ENCODE measurements at regions not wholly inside any gene's neighbourhood (a gene's known extent, or its start where the extent isn't known, plus 50 kb on each side); places are given as distances from the start of the nearest gene placed in this dataset.
"Not testable (repeated sequence)": the region's sequence is repeated elsewhere in the genome, so short reads cannot be mapped to it uniquely, and the experiment has no call there.

GRCh38 chr1:182331387-182331786, 60.2 kb downstream of the GLUL start:
- TF ChIP-seq POLR2AphosphoS5 (IDR thresholded peaks at IDR 0.05) = no peak
- TF ChIP-seq EP300 (IDR thresholded peaks at IDR 0.05) = no peak
- TF ChIP-seq POLR2A (IDR thresholded peaks at IDR 0.05) = no peak
- TF ChIP-seq CTCF (IDR thresholded peaks at IDR 0.05) = no peak
- WGBS, 2 donors = 91 to 93% methylated on average over 1 of the region's 1 CpG
- ATAC-seq (ENCODE audit: low FRiP score in 2 of 2) = no peak

GRCh38 chr1:182330303-182330702, 61.3 kb downstream of the GLUL start:
- no peaks in the 10 kb centered on the region for H3K4me1 ChIP-seq
- no peaks in the 10 kb centered on the region for H3K9me3 ChIP-seq
- no peaks in the 10 kb centered on the region for H3K27me3 ChIP-seq
- peak in 1 of 2 donors; percentile 40 for DNase-seq
- ATAC-seq (ENCODE audit: low FRiP score in 2 of 2) = peak in 1 of 2 donors; percentile 26
- H3K36me3 ChIP-seq = no peaks in the 10 kb centered on the region
- no peak overlapping the region for H3K27ac ChIP-seq
- TF ChIP-seq POLR2A (IDR thresholded peaks at IDR 0.05) = no peak
- no peak for TF ChIP-seq POLR2AphosphoS5 (IDR thresholded peaks at IDR 0.05)
- TF ChIP-seq EP300 (IDR thresholded peaks at IDR 0.05) = no peak
- no peak for TF ChIP-seq CTCF (IDR thresholded peaks at IDR 0.05)
- H3K4me3 ChIP-seq = no peak overlapping the region

More at GRCh38 chr1:182331387-182331786, 60.2 kb downstream of the GLUL start:
- no peaks in the 10 kb centered on the region for H3K9me3 ChIP-seq
- H3K27me3 ChIP-seq = no peaks in the 10 kb centered on the region
- H3K4me1 ChIP-seq = no peaks in the 10 kb centered on the region
- DNase-seq = no peak
- no peak overlapping the region for H3K27ac ChIP-seq
- H3K36me3 ChIP-seq = no peaks in the 10 kb centered on the region
- H3K4me3 ChIP-seq = no peak overlapping the region

DNA sequence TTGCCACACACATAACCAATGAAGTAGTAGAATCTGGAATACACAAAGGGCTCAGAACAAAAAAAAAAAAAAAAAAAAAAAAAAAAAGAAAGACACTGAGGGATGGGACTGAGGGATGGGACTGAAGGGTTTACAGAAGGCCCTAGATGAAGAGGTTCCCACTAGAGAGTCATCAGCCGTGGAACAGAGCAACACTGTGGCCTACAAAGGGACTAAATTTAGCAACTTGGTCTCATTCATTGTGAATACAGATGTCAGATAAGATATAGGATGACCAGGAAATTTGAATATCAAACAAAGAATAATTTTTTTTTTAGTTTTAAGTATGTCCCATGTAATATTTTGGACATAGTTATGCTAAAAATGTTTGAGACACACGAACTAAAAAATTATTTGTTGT, 62.1 kb downstream of the GLUL start:
- H3K27me3 ChIP-seq = no peaks in the 10 kb centered on the region
- ATAC-seq (ENCODE audit: low FRiP score in 2 of 2) (no peak), DNase-seq (no peak)
- WGBS, 2 donors = 82 to 84% methylated on average over 2 of the region's 2 CpGs
- H3K4me3 ChIP-seq = no peak overlapping the region
- no peaks in the 10 kb centered on the region for H3K4me1 ChIP-seq
- no peak overlapping the region for H3K27ac ChIP-seq
- TF ChIP-seq EP300 (IDR thresholded peaks at IDR 0.05) = no peak
- no peak for TF ChIP-seq POLR2A (IDR thresholded peaks at IDR 0.05)
- TF ChIP-seq POLR2AphosphoS5 (IDR thresholded peaks at IDR 0.05) = no peak
- no peak for TF ChIP-seq CTCF (IDR thresholded peaks at IDR 0.05)
- no peaks in the 10 kb centered on the region for H3K9me3 ChIP-seq
- no peaks in the 10 kb centered on the region for H3K36me3 ChIP-seq

- ATAC-seq (ENCODE audit: low FRiP score in 2 of 2) = no peak
- H3K9me3 ChIP-seq = no peaks in the 10 kb centered on the region
- TF ChIP-seq POLR2A (IDR thresholded peaks at IDR 0.05) (no peak), POLR2AphosphoS5 (IDR thresholded peaks at IDR 0.05) (no peak)
- WGBS, 2 donors = 96 to 97% methylated on average over 10 to 16 of the region's 16 CpGs
- DNase-seq = peak in 1 of 2 donors; percentile 46
- H3K36me3 ChIP-seq = no peaks in the 10 kb centered on the region
- H3K27me3 ChIP-seq = no peaks in the 10 kb centered on the region
- no peaks in the 10 kb centered on the region for H3K4me1 ChIP-seq
- no peak overlapping the region for H3K27ac ChIP-seq
- no peak overlapping the region for H3K4me3 ChIP-seq
Observed at GRCh38 chr1:182328591-182328990, 63.0 kb downstream of the GLUL start.

GRCh38 chr1:182325339-182325738, 66.3 kb downstream of the GLUL start:
- H3K4me1 ChIP-seq = no peaks in the 10 kb centered on the region
- TF ChIP-seq POLR2AphosphoS5 (IDR thresholded peaks at IDR 0.05) (no peak), CTCF (IDR thresholded peaks at IDR 0.05) (no peak), EP300 (IDR thresholded peaks at IDR 0.05) (no peak), POLR2A (IDR thresholded peaks at IDR 0.05) (no peak)
- no peaks in the 10 kb centered on the region for H3K9me3 ChIP-seq
- no peak overlapping the region for H3K27ac ChIP-seq
- H3K4me3 ChIP-seq = no peak overlapping the region
- ATAC-seq (ENCODE audit: low FRiP score in 2 of 2) (no peak), DNase-seq (no peak)
- no peaks in the 10 kb centered on the region for H3K36me3 ChIP-seq
- H3K27me3 ChIP-seq = no peaks in the 10 kb centered on the region
- 98 to 100% methylated on average over 2 of the region's 2 CpGs for WGBS, 2 donors

DNA sequence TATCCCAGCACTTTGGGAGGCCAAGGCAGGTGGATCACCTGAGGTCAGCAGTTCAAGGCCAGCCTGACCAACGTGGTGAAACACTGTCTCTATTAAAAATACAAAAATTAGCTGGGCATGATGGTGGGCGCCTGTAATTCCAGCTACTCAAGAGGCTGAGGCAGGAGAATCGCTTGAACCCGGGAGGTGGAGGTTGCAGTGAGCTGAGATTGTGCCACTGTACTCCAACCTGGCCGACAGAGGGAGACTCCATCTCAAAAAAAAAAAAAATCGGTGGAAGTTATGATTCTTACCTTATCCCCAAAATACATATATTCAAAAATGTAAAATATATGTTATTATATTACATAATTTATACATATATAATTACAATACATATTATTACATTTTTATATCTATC, 70.1 kb downstream of the GLUL start:
- DNase-seq; ATAC-seq (ENCODE audit: low FRiP score in 2 of 2); H3K36me3 ChIP-seq; H3K4me3 ChIP-seq; H3K27ac ChIP-seq; H3K27me3 ChIP-seq; H3K9me3 ChIP-seq; H3K4me1 ChIP-seq: not testable (repeated sequence)
- 85 to 90% methylated on average over 6 of the region's 6 CpGs for WGBS, 2 donors

Measured in upper lobe of left lung (tissue), 6 donors.